ENCODE measurements at regions not wholly inside any gene's neighbourhood (a gene's known extent, or its start where the extent isn't known, plus 50 kb on each side); places are given as distances from the start of the nearest gene placed in this dataset.

- in situ Hi-C loops (cut with MboI; ENCODE audit: low pct_ligation_motif_present in 1 of 4, low pct_unique_long_range_greater_than_20kb in 1 of 4, low sequenced_read_pairs in 3 of 4) (no loop called here), intact Hi-C loops (cut with DNase I; ENCODE audit: low total_unique reads) (no loop called here)
- H3K27me3 ChIP-seq: no peaks in the 10 kb centered on the region
- no peak for DNase-seq
- TF ChIP-seq CTCF (IDR thresholded peaks at IDR 0.05): no peak
- TF ChIP-seq EP300 (IDR thresholded peaks at IDR 0.05; ENCODE audit: low read depth): no peak
- no peak for TF ChIP-seq POLR2AphosphoS5 (IDR thresholded peaks at IDR 0.05)
- peaks cover 0 to 9% (median 4%) of the 10 kb centered on the region in 4 donors for H3K4me1 ChIP-seq
- peak overlapping the region in 1 of 4 donors; percentile 20 for H3K27ac ChIP-seq
- 72 to 82% methylated on average over 6 of the region's 6 CpGs for WGBS, 2 donors (ENCODE audit: low coverage in 1 of 2)
- no peaks in the 10 kb centered on the region for H3K36me3 ChIP-seq
- H3K9me3 ChIP-seq: no peaks in the 10 kb centered on the region
- H3K4me3 ChIP-seq: no peak overlapping the region
Measured at GRCh38 chr9:89748021-89748670, 143.3 kb downstream of the GADD45G start.

GRCh38 chr9:89748831-89749499 lies 144.2 kb downstream of the GADD45G start:
- in situ Hi-C loops (cut with MboI; ENCODE audit: low pct_ligation_motif_present in 1 of 4, low pct_unique_long_range_greater_than_20kb in 1 of 4, low sequenced_read_pairs in 3 of 4) (no loop called here), intact Hi-C loops (cut with DNase I; ENCODE audit: low total_unique reads) (no loop called here)
- DNase-seq: no peak
- no peaks in the 10 kb centered on the region for H3K27me3 ChIP-seq
- H3K4me3 ChIP-seq: no peak overlapping the region
- 85% methylated on average over 6 of the region's 6 CpGs; no CpG with 5 or more reads in 1 of the 2 donors for WGBS, 2 donors (ENCODE audit: low coverage in 1 of 2)
- no peaks in the 10 kb centered on the region for H3K9me3 ChIP-seq
- no peak overlapping the region for H3K27ac ChIP-seq
- peaks cover 0 to 2% (median under 1%) of the 10 kb centered on the region in 4 donors for H3K4me1 ChIP-seq
- H3K36me3 ChIP-seq: no peaks in the 10 kb centered on the region
- TF ChIP-seq POLR2AphosphoS5 (IDR thresholded peaks at IDR 0.05) (no peak), POLR2A (IDR thresholded peaks at IDR 0.05) (no peak), EP300 (IDR thresholded peaks at IDR 0.05; ENCODE audit: low read depth) (no peak), CTCF (IDR thresholded peaks at IDR 0.05) (no peak)

- TF ChIP-seq POLR2A (IDR thresholded peaks at IDR 0.05) (no peak), EP300 (IDR thresholded peaks at IDR 0.05; ENCODE audit: low read depth) (no peak), CTCF (IDR thresholded peaks at IDR 0.05) (no peak), POLR2AphosphoS5 (IDR thresholded peaks at IDR 0.05) (no peak)
- Histone ChIP-seq H3K27ac (peak overlapping the region in 1 of 4 donors; percentile 14), H3K36me3 (no peaks in the 10 kb centered on the region), H3K9me3 (no peaks in the 10 kb centered on the region), H3K4me3 (no peak overlapping the region), H3K4me1 (no peaks in the 10 kb centered on the region), H3K27me3 (no peaks in the 10 kb centered on the region)
- intact Hi-C loops (cut with DNase I; ENCODE audit: low total_unique reads): no loop called here
- no peak for DNase-seq
- 78 to 100% methylated on average over 1 to 3 of the region's 3 CpGs for WGBS, 2 donors (ENCODE audit: low coverage in 1 of 2)
- in situ Hi-C loops (cut with MboI; ENCODE audit: low pct_ligation_motif_present in 1 of 4, low pct_unique_long_range_greater_than_20kb in 1 of 4, low sequenced_read_pairs in 3 of 4): no loop called here
Measured at GRCh38 chr9:89749500-89750116, 144.8 kb downstream of the GADD45G start.

GRCh38 chr9:89750117-89750791 lies 145.4 kb downstream of the GADD45G start:
- Histone ChIP-seq H3K4me3 (no peak overlapping the region), H3K9me3 (no peaks in the 10 kb centered on the region), H3K27ac (peak overlapping the region in 2 of 4 donors; percentile 4 to 14), H3K4me1 (no peaks in the 10 kb centered on the region), H3K27me3 (no peaks in the 10 kb centered on the region), H3K36me3 (no peaks in the 10 kb centered on the region)
- in situ Hi-C loops (cut with MboI; ENCODE audit: low pct_ligation_motif_present in 1 of 4, low pct_unique_long_range_greater_than_20kb in 1 of 4, low sequenced_read_pairs in 3 of 4): no loop called here
- 65% methylated on average over 8 of the region's 10 CpGs; no CpG with 5 or more reads in 1 of the 2 donors for WGBS, 2 donors (ENCODE audit: low coverage in 1 of 2)
- no peak for DNase-seq
- TF ChIP-seq EP300 (IDR thresholded peaks at IDR 0.05; ENCODE audit: low read depth) (no peak), POLR2AphosphoS5 (IDR thresholded peaks at IDR 0.05) (no peak), CTCF (IDR thresholded peaks at IDR 0.05) (no peak), POLR2A (IDR thresholded peaks at IDR 0.05) (no peak)
- intact Hi-C loops (cut with DNase I; ENCODE audit: low total_unique reads): no loop called here
